MCF 10A (cell line): ENCODE measurements at regions not wholly inside any gene's neighbourhood (a gene's known extent, or its start where the extent isn't known, plus 50 kb on each side); places are given as distances from the start of the nearest gene placed in this dataset.

Experiments
- BruUV-seq: library from RNA; stranded (reverse); fragments of 400-500 nt; replicated peaks from 2 replicates; lab custom pipeline; 2021; lab: Mats Ljungman, UMichigan
- CTCF ChIA-PET: fragments of 300-600 bp; sonication (Branson Sonifier 250); formaldehyde crosslinking; extraction: SDS; loops from one replicate; lab custom pipeline; 2021; ENCODE audit warnings: antibody characterized with exemption, inconsistent platforms; lab: Yijun Ruan, JAX
- POLR2A ChIA-PET: fragments of 300-600, 350-650 bp; sonication (Branson Sonifier 250); formaldehyde crosslinking; extraction: SDS; loops from one replicate; lab custom pipeline; 2020; ENCODE audit warnings: antibody characterized with exemption, inconsistent platforms; lab: Yijun Ruan, JAX
- DNase-seq: peaks from one replicate; pipeline ENCODE4 v3.0.0-alpha.2; 2018; ENCODE audit not compliant: unreplicated experiment
- H3K27ac Mint-ChIP-seq: one replicate; pipeline ENCODE4 v1.8.0; 2022; ENCODE audit warnings: mild to moderate bottlenecking, low read depth, mixed read lengths; ENCODE audit not compliant: unreplicated experiment
- H3K27me3 Mint-ChIP-seq: one replicate; pipeline ENCODE4 v1.8.0; 2022; ENCODE audit warnings: mixed read lengths; ENCODE audit not compliant: insufficient read depth, unreplicated experiment
- H3K36me3 Mint-ChIP-seq: one replicate; pipeline ENCODE4 v1.8.0; 2022; ENCODE audit warnings: mild to moderate bottlenecking, moderate library complexity, mixed read lengths; ENCODE audit not compliant: insufficient read depth, unreplicated experiment
- H3K4me1 Mint-ChIP-seq: one replicate; pipeline ENCODE4 v1.8.0; 2022; ENCODE audit warnings: mixed read lengths; ENCODE audit not compliant: insufficient read depth, unreplicated experiment
- H3K4me3 Mint-ChIP-seq: one replicate; pipeline ENCODE4 v1.8.0; 2022; ENCODE audit warnings: mild to moderate bottlenecking, moderate library complexity, mixed read lengths; ENCODE audit not compliant: unreplicated experiment
- H3K9me3 Mint-ChIP-seq: one replicate; pipeline ENCODE4 v1.8.0; 2022; ENCODE audit warnings: mixed read lengths; ENCODE audit not compliant: unreplicated experiment
- CTCF ChIP-seq: fragments of 200-600 bp; IDR thresholded peaks from one replicate; pipeline ENCODE4 v1.8.0; 2022; ENCODE audit warnings: antibody characterized with exemption, mild to moderate bottlenecking; ENCODE audit not compliant: unreplicated experiment
- intact Hi-C: fragments of 100-400 bp; cut with micrococcal nuclease; formaldehyde crosslinking; loops from 2 replicates; pipeline ENCODE4 v1.14.1; 2022

- H3K9me3 Mint-ChIP-seq: peaks cover 22% of the 10 kb centered on the region
- H3K27me3 Mint-ChIP-seq: no peaks in the 10 kb centered on the region
- ChIA-PET POLR2A (interaction anchor here (0.6 to 2.5 kb wide), 19 partner anchors 10 to 949 kb away, joined by 3 to 19 read pairs (median 4); partner anchors contain the start of gene JARID2), CTCF (interaction anchor here (0.6 kb wide), 2 partner anchors 645 to 1257 kb away, joined by 3 read pairs; no protein-coding TSS in a partner anchor)
- no TSS peak for BruUV-seq
- DNase-seq: peak; percentile 99
- intact Hi-C loops: loop anchor here (1.0 to 5.0 kb wide), 4 partner anchors 54 to 699 kb away; no protein-coding TSS in a partner anchor
- TF ChIP-seq CTCF: no peak
- peak overlapping the region; percentile 100 for H3K27ac Mint-ChIP-seq
- H3K4me1 Mint-ChIP-seq: peaks cover 41% of the 10 kb centered on the region
- H3K4me3 Mint-ChIP-seq: peak overlapping the region; percentile 73
- peaks cover 12% of the 10 kb centered on the region for H3K36me3 Mint-ChIP-seq
These were observed 502.2 kb upstream of the JARID2 start for GRCh38 chr6:14743474-14744211.

GRCh38 chr6:14744212-14744556 is 501.7 kb upstream of the JARID2 start:
- BruUV-seq: TSS peak; percentile 92
- CTCF ChIA-PET: interaction anchor here (0.6 kb wide), 2 partner anchors 644 to 1258 kb away, joined by 3 read pairs; no protein-coding TSS in a partner anchor
- Mint-ChIP-seq H3K36me3 (peaks cover 12% of the 10 kb centered on the region), H3K4me1 (peaks cover 38% of the 10 kb centered on the region), H3K27ac (peak overlapping the region; percentile 100), H3K9me3 (peaks cover 22% of the 10 kb centered on the region), H3K4me3 (peak overlapping the region; percentile 73), H3K27me3 (no peaks in the 10 kb centered on the region)
- DNase-seq: no peak
- TF ChIP-seq CTCF: no peak
- POLR2A ChIA-PET: interaction anchor here (0.6 to 2.5 kb wide), 19 partner anchors 11 to 949 kb away, joined by 3 to 19 read pairs (median 4); partner anchors contain the start of gene JARID2
- intact Hi-C loops: loop anchor here (1.0 to 5.0 kb wide), 3 partner anchors 53 to 698 kb away; no protein-coding TSS in a partner anchor

- POLR2A ChIA-PET: no interaction called here
- Mint-ChIP-seq H3K27me3 (no peaks in the 10 kb centered on the region), H3K4me1 (peaks cover 22% of the 10 kb centered on the region), H3K27ac (peak overlapping the region; percentile 33), H3K4me3 (no peak overlapping the region), H3K9me3 (peaks cover 12% of the 10 kb centered on the region), H3K36me3 (peaks cover 8% of the 10 kb centered on the region)
- intact Hi-C loops: no loop called here
- BruUV-seq: no TSS peak
- CTCF ChIA-PET: interaction anchor here (0.7 kb wide), 1 partner anchor 797 kb away, joined by 3 read pairs; no protein-coding TSS in a partner anchor
- TF ChIP-seq CTCF: no peak
- no peak for DNase-seq
These were observed 499.6 kb upstream of the JARID2 start for GRCh38 chr6:14746139-14746837.
